Esophagus squamous epithelium (tissue), 4 donors: ENCODE measurements at regions not wholly inside any gene's neighbourhood (a gene's known extent, or its start where the extent isn't known, plus 50 kb on each side); places are given as distances from the start of the nearest gene placed in this dataset.

ENCODE experiments used
- POLR2A ChIP-seq, 4 donors: fragments of 450-650 bp; IDR thresholded peaks; one replicate each; pipeline ENCODE4 v1.6.1; 2017; ENCODE audit warnings: antibody characterized with exemption in 4 of 4, mild to moderate bottlenecking in 4 of 4, moderate library complexity in 3 of 4
- TF ChIP-seq, protein P1 (sequence below), 6 experiments: fragments of 450-650 bp in 4 of 6; fragments of 200-600 bp in 2 of 6; sonication (generic) in 2 of 6; IDR thresholded peaks; one replicate each; pipeline ENCODE4 v1.5.1; 2016 to 2019; ENCODE audit warnings: antibody characterized with exemption in 6 of 6, mild to moderate bottlenecking in 4 of 6, moderate library complexity in 4 of 6

GRCh38 chr14:97271451-97271960, 474.3 kb downstream of the VRK1 start:
- TF ChIP-seq, protein P1, sequence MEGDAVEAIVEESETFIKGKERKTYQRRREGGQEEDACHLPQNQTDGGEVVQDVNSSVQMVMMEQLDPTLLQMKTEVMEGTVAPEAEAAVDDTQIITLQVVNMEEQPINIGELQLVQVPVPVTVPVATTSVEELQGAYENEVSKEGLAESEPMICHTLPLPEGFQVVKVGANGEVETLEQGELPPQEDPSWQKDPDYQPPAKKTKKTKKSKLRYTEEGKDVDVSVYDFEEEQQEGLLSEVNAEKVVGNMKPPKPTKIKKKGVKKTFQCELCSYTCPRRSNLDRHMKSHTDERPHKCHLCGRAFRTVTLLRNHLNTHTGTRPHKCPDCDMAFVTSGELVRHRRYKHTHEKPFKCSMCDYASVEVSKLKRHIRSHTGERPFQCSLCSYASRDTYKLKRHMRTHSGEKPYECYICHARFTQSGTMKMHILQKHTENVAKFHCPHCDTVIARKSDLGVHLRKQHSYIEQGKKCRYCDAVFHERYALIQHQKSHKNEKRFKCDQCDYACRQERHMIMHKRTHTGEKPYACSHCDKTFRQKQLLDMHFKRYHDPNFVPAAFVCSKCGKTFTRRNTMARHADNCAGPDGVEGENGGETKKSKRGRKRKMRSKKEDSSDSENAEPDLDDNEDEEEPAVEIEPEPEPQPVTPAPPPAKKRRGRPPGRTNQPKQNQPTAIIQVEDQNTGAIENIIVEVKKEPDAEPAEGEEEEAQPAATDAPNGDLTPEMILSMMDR (IDR thresholded peaks at IDR 0.05) = no peak
- TF ChIP-seq POLR2A (IDR thresholded peaks at IDR 0.05) = no peak
